Breast epithelium (tissue), 4 donors: ENCODE measurements at regions not wholly inside any gene's neighbourhood (a gene's known extent, or its start where the extent isn't known, plus 50 kb on each side); places are given as distances from the start of the nearest gene placed in this dataset.

Source experiments
- DNase-seq, 2 donors: peaks; one replicate each; pipeline ENCODE4 v3.0.0-alpha.2; 2019; ENCODE audit warnings: low spot score in 2 of 2
- H3K27ac ChIP-seq, 2 donors: fragments of 200-600 bp; sonication (generic) in 1 of 2; one replicate each; pipeline ENCODE4 v1.5.1; 2016 to 2019; ENCODE audit warnings: mild to moderate bottlenecking in 1 of 2
- H3K27me3 ChIP-seq, 2 donors: fragments of 200-600 bp; sonication (generic) in 1 of 2; one replicate each; pipeline versions ENCODE4 v1.5.1 to v1.6.0; 2017 to 2019; ENCODE audit warnings: control low read depth in 1 of 2, mild to moderate bottlenecking in 1 of 2
- H3K36me3 ChIP-seq: fragments of 200-600 bp; one replicate; pipeline ENCODE4 v1.5.1; 2019
- H3K4me1 ChIP-seq, 2 donors: fragments of 200-600 bp; sonication (generic); one replicate each; pipeline ENCODE4 v1.5.1; 2016 to 2019; ENCODE audit warnings: control low read depth in 1 of 2
- H3K4me3 ChIP-seq, 3 donors: fragments of 200-600 bp; sonication (generic); 1 replicate in 2 of 3; 2 replicates in 1 of 3; pipeline ENCODE4 v1.5.1; 2016 to 2019; ENCODE audit warnings: mild to moderate bottlenecking in 3 of 3, moderate library complexity in 2 of 3
- H3K9me3 ChIP-seq, 2 donors: fragments of 200-600 bp; sonication (generic) in 1 of 2; one replicate each; pipeline ENCODE4 v1.5.1; 2016 to 2019; ENCODE audit warnings: control low read depth in 1 of 2
- POLR2A ChIP-seq: fragments of 450-650 bp; IDR thresholded peaks from one replicate; pipeline ENCODE4 v1.6.1; 2016; ENCODE audit warnings: antibody characterized with exemption, mild to moderate bottlenecking, moderate library complexity
- POLR2AphosphoS5 ChIP-seq, 3 donors: sonication (generic); formaldehyde crosslinking; IDR thresholded peaks; one replicate each; pipeline ENCODE4 v1.6.1; 2017; ENCODE audit warnings: antibody characterized with exemption in 3 of 3
- intact Hi-C: fragments of 100-400 bp; cut with DNase I; formaldehyde crosslinking; loops from one replicate; pipeline ENCODE4 v1.15.1; 2023; ENCODE audit warnings: low total_unique reads
- TF ChIP-seq, protein P1 (sequence below), 3 donors: fragments of 450-650 bp; IDR thresholded peaks; one replicate each; pipeline ENCODE4 v1.5.1; 2016 to 2017; ENCODE audit warnings: antibody characterized with exemption in 3 of 3, mild to moderate bottlenecking in 3 of 3, moderate library complexity in 3 of 3

DNA sequence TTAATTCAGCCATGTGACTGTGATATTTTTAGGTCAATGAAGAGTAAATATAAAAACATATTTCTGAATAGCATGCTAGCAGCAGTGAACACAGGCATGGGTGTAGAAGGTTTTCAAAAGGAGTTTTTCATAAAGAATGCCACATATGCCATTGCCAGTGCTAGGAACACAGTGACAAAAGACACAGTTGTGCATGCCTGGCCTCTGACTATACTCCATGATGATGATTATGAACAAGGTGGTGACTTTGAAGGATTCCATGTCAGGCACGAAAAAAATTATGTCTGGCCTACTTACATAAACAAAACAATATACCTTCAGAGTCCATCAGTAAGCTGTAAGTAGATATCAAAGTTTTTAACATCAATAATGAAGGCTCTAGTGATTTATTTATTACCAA is 438.7 kb downstream of the TLE1 start:
- no peak overlapping the region for H3K27ac ChIP-seq
- H3K36me3 ChIP-seq = peaks cover 2% of the 10 kb centered on the region
- no peaks in the 10 kb centered on the region for H3K4me1 ChIP-seq
- H3K27me3 ChIP-seq = no peaks in the 10 kb centered on the region
- intact Hi-C loops = no loop called here
- peaks cover 0 to 18% of the 10 kb centered on the region in 2 donors for H3K9me3 ChIP-seq
- no peak overlapping the region for H3K4me3 ChIP-seq
- no peak for DNase-seq
- no peak for TF ChIP-seq POLR2A
- no peak for TF ChIP-seq POLR2AphosphoS5 (IDR thresholded peaks at IDR 0.05)
- TF ChIP-seq, protein P1, sequence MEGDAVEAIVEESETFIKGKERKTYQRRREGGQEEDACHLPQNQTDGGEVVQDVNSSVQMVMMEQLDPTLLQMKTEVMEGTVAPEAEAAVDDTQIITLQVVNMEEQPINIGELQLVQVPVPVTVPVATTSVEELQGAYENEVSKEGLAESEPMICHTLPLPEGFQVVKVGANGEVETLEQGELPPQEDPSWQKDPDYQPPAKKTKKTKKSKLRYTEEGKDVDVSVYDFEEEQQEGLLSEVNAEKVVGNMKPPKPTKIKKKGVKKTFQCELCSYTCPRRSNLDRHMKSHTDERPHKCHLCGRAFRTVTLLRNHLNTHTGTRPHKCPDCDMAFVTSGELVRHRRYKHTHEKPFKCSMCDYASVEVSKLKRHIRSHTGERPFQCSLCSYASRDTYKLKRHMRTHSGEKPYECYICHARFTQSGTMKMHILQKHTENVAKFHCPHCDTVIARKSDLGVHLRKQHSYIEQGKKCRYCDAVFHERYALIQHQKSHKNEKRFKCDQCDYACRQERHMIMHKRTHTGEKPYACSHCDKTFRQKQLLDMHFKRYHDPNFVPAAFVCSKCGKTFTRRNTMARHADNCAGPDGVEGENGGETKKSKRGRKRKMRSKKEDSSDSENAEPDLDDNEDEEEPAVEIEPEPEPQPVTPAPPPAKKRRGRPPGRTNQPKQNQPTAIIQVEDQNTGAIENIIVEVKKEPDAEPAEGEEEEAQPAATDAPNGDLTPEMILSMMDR (IDR thresholded peaks at IDR 0.05) = no peak

DNA sequence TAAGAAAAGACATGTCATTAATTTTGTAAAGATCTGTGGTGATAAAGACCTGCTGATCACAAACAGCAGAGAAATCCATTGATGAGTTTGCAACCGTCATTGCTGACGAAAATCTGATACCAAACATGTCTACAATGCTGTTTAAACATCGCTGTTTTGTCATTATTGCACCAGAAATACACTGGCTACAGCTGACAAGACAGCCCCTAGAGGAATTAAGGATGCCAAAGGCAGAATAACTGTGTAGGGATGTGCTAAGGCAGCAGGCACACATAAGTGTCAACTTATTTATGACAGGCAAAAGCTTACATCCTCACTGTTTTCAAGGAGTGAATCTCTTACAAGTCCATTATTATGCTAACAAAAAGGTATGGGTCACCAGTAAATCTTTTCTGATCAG is 439.3 kb downstream of the TLE1 start:
- H3K9me3 ChIP-seq = peaks cover 0 to 18% of the 10 kb centered on the region in 2 donors
- TF ChIP-seq POLR2A (no peak), POLR2AphosphoS5 (IDR thresholded peaks at IDR 0.05) (no peak)
- TF ChIP-seq, protein P1 (IDR thresholded peaks at IDR 0.05) = no peak
- intact Hi-C loops = no loop called here

DNA sequence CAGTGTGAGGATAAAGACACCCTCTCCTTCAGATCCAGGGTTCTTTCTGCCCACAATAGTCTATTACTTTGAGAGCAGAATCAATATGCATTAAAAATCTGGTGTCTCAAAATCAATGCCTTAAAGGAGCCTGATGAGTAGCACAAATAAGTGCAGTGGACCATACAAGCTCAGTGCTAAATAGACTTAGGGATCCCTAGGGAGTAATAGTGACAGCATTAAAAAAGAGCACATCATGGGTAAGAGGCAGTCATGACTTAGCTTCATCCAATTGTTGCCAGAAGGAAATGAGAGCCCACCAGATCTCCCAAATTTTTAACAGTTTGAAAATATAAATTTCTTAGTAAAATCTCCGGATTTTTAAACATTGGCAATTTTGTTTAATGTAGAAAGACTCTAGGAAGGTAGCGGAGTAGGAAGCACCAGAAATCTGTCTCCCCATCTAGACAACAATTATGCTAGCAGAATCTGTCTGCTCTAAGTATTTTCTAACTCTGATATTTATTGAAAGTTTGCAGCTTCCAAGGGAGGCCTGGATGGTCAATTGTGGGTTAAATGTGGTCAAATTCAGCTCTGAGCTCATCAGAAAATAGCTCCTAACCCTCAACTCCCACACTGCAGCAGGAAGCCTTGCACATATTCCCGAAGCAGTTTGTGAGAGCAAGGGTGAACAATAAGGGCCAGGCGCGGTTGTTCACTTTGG is 443.9 kb downstream of the TLE1 start:
- no peak overlapping the region for H3K27ac ChIP-seq
- H3K36me3 ChIP-seq = peaks cover 2% of the 10 kb centered on the region
- intact Hi-C loops = no loop called here
- DNase-seq = no peak
- H3K4me3 ChIP-seq = no peak overlapping the region
- no peaks in the 10 kb centered on the region for H3K4me1 ChIP-seq
- TF ChIP-seq POLR2AphosphoS5 (IDR thresholded peaks at IDR 0.05) (no peak), POLR2A (no peak)
- TF ChIP-seq, protein P1 (IDR thresholded peaks at IDR 0.05) = no peak
- H3K27me3 ChIP-seq = no peaks in the 10 kb centered on the region
- peaks cover 0 to 14% of the 10 kb centered on the region in 2 donors for H3K9me3 ChIP-seq

More for the DNA sequence above, 439.3 kb downstream of the TLE1 start:
- Histone ChIP-seq H3K27me3 (no peaks in the 10 kb centered on the region), H3K4me3 (no peak overlapping the region), H3K4me1 (no peaks in the 10 kb centered on the region), H3K36me3 (peaks cover 2% of the 10 kb centered on the region), H3K27ac (no peak overlapping the region)
- no peak for DNase-seq

DNA sequence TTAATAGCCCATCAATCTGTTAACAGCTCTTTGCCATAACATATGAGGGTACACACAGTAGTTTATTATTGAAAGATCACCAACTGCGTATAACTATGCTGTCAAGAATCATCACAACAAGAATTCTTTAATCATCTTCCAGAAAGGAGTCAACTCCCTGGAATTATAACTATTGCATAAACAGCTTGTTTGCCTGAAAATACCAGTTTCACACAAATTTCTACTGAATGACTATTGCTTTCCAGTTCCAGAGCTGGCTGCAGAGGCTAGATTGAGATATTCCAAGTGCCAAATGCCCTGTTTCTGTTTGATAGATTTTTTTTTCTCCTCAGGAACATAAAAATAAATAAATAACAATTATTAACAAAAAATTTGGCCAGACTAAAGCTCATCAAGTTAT is 444.7 kb downstream of the TLE1 start:
- intact Hi-C loops = no loop called here
- Histone ChIP-seq H3K4me1 (no peaks in the 10 kb centered on the region), H3K36me3 (peaks cover 2% of the 10 kb centered on the region)

DNA sequence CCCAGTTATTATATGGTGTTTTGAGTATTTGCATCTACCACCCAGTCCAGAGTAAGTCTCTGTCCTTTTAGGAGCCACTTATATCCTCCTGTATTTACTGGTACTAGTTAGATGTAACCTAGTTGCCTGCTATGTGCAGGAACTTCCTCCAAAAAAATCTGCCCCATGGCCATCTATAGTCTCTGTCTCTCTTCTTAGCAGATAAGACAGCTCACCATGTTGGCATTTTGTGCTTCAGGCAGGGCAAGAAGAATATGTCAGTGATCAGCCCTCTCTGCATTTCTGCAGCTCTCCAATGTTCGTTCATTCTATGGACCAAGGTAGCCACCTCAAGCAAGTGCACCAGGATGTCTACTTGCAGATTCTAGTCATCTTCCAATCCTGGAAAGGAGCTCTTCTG is 446.5 kb downstream of the TLE1 start:
- intact Hi-C loops = no loop called here
- no peak for TF ChIP-seq POLR2AphosphoS5 (IDR thresholded peaks at IDR 0.05)
- TF ChIP-seq, protein P1 (IDR thresholded peaks at IDR 0.05) = no peak
- TF ChIP-seq POLR2A = no peak
- Histone ChIP-seq H3K4me3 (no peak overlapping the region), H3K27me3 (no peaks in the 10 kb centered on the region), H3K9me3 (no peaks in the 10 kb centered on the region), H3K4me1 (no peaks in the 10 kb centered on the region), H3K36me3 (peaks cover 2% of the 10 kb centered on the region), H3K27ac (no peak overlapping the region)
- DNase-seq = no peak

More for the DNA sequence above, 444.7 kb downstream of the TLE1 start:
- DNase-seq = no peak
- Histone ChIP-seq H3K9me3 (peaks cover 0 to 7% of the 10 kb centered on the region in 2 donors), H3K4me3 (no peak overlapping the region), H3K27me3 (no peaks in the 10 kb centered on the region), H3K27ac (no peak overlapping the region)
- TF ChIP-seq POLR2AphosphoS5 (IDR thresholded peaks at IDR 0.05) (no peak), POLR2A (no peak)
- TF ChIP-seq, protein P1 (IDR thresholded peaks at IDR 0.05) = no peak
